H9 (cell line): ENCODE measurements at regions not wholly inside any gene's neighbourhood (a gene's known extent, or its start where the extent isn't known, plus 50 kb on each side); places are given as distances from the start of the nearest gene placed in this dataset.

Experiments used
- DNase-seq: peaks from one replicate; pipeline ENCODE4 v3.0.0-alpha.2; 2017
- H2AFZ ChIP-seq: one replicate; pipeline ENCODE4 v1.6.1; 2013; ENCODE audit warnings: mild to moderate bottlenecking, low read length, control low read depth, moderate library complexity
- H2AK5ac ChIP-seq: 2 replicates; pipeline ENCODE4 v1.6.1; 2013; ENCODE audit warnings: low read length, control low read depth, mixed read lengths; ENCODE audit not compliant: insufficient read length
- H2BK120ac ChIP-seq: one replicate; pipeline ENCODE4 v1.6.1; 2013; ENCODE audit warnings: low read depth, mild to moderate bottlenecking, low read length, control low read depth, inconsistent platforms; ENCODE audit not compliant: poor library complexity, severe bottlenecking
- H2BK12ac ChIP-seq: 2 replicates; pipeline ENCODE4 v1.6.1; 2013; ENCODE audit warnings: low read length, control low read depth, mixed read lengths, low read depth; ENCODE audit not compliant: insufficient read length
- H2BK15ac ChIP-seq: 2 replicates; pipeline ENCODE4 v1.6.1; 2013; ENCODE audit warnings: low read depth, low read length, control low read depth
- H2BK20ac ChIP-seq: one replicate; pipeline ENCODE4 v1.6.1; 2013; ENCODE audit warnings: low read depth, mild to moderate bottlenecking, low read length, control low read depth, inconsistent platforms; ENCODE audit not compliant: poor library complexity, severe bottlenecking
- H2BK5ac ChIP-seq: 2 replicates; pipeline ENCODE4 v1.6.1; 2013; ENCODE audit warnings: low read length, control low read depth, mixed read lengths; ENCODE audit not compliant: insufficient read length
- H3K14ac ChIP-seq: 2 replicates; pipeline ENCODE4 v1.6.1; 2013; ENCODE audit warnings: low read length, control low read depth; ENCODE audit not compliant: insufficient read depth
- H3K18ac ChIP-seq: 2 replicates; pipeline ENCODE4 v1.6.1; 2013; ENCODE audit warnings: low read depth, mild to moderate bottlenecking, mixed read lengths, low read length, control low read depth; ENCODE audit not compliant: insufficient read length
- H3K23ac ChIP-seq: 2 replicates; pipeline ENCODE4 v1.6.1; 2013; ENCODE audit warnings: low read length, control low read depth, mixed read lengths, low read depth; ENCODE audit not compliant: insufficient read length
- H3K23me2 ChIP-seq: 2 replicates; pipeline ENCODE4 v1.6.1; 2013; ENCODE audit warnings: low read depth, mild to moderate bottlenecking, mixed read lengths, low read length, control low read depth; ENCODE audit not compliant: insufficient read length, poor library complexity, severe bottlenecking
- H3K27ac ChIP-seq: 2 replicates; pipeline ENCODE4 v1.5.1; 2013; ENCODE audit warnings: low read length, control low read depth, mixed read lengths, low read depth; ENCODE audit not compliant: insufficient read length
- H3K27me3 ChIP-seq: 2 replicates; pipeline ENCODE4 v1.6.1; 2013; ENCODE audit warnings: low read length, control low read depth, inconsistent platforms; ENCODE audit not compliant: insufficient read depth
- H3K4ac ChIP-seq: 2 replicates; pipeline ENCODE4 v1.6.1; 2013; ENCODE audit warnings: low read depth, mild to moderate bottlenecking, control low read depth, inconsistent platforms, low read length, moderate library complexity
- H3K4me1 ChIP-seq: 2 replicates; pipeline ENCODE4 v1.6.1; 2013; ENCODE audit warnings: low read length, control low read depth, inconsistent platforms; ENCODE audit not compliant: insufficient read depth
- H3K4me2 ChIP-seq: 2 replicates; pipeline ENCODE4 v1.6.1; 2013; ENCODE audit warnings: low read length, control low read depth, mixed read lengths; ENCODE audit not compliant: insufficient read length, insufficient read depth
- H3K56ac ChIP-seq: 2 replicates; pipeline ENCODE4 v1.6.1; 2013; ENCODE audit warnings: low read depth, mild to moderate bottlenecking, mixed read lengths, low read length, control low read depth; ENCODE audit not compliant: insufficient read length
- H3K79me1 ChIP-seq: 2 replicates; pipeline ENCODE4 v1.6.1; 2013; ENCODE audit warnings: low read depth, mild to moderate bottlenecking, moderate library complexity, low read length, control low read depth, inconsistent platforms; ENCODE audit not compliant: insufficient read depth, poor library complexity, severe bottlenecking
- H3K79me2 ChIP-seq: 2 replicates; pipeline ENCODE4 v1.6.1; 2013; ENCODE audit warnings: low read length, control low read depth, inconsistent platforms; ENCODE audit not compliant: insufficient read depth
- H3K9ac ChIP-seq: 2 replicates; pipeline ENCODE4 v1.6.1; 2013; ENCODE audit warnings: low read length, control low read depth, mixed read lengths; ENCODE audit not compliant: insufficient read length; ENCODE audit errors: extremely low read depth
- H3K9me3 ChIP-seq: one replicate; pipeline ENCODE4 v1.6.1; 2013; ENCODE audit warnings: low read depth, low read length, inconsistent platforms; ENCODE audit not compliant: control insufficient read depth
- H3T11ph ChIP-seq: one replicate; pipeline ENCODE4 v1.6.1; 2013; ENCODE audit warnings: mild to moderate bottlenecking, low read length, control low read depth, inconsistent platforms
- H4K20me1 ChIP-seq: one replicate; pipeline ENCODE4 v1.6.1; 2013; ENCODE audit not compliant: control insufficient read depth, insufficient read length, insufficient read depth
- H4K5ac ChIP-seq: 2 replicates; pipeline ENCODE4 v1.6.1; 2013; ENCODE audit warnings: low read depth, mild to moderate bottlenecking, mixed read lengths, low read length, control low read depth; ENCODE audit not compliant: insufficient read length
- H4K8ac ChIP-seq: replicated peaks from 2 replicates; pipeline ENCODE4 v1.6.1; 2013; ENCODE audit warnings: low read length, control low read depth, mixed read lengths, low read depth; ENCODE audit not compliant: insufficient read length
- H4K91ac ChIP-seq: 2 replicates; pipeline ENCODE4 v1.6.1; 2013; ENCODE audit warnings: low read depth, mild to moderate bottlenecking, moderate library complexity, mixed read lengths, low read length, control low read depth; ENCODE audit not compliant: insufficient read length
- H3K27ac Mint-ChIP-seq, 3 experiments: 2 replicates in 2 of 3; 3 replicates in 1 of 3; pipeline ENCODE4 v1.8.0; 2020 to 2021; ENCODE audit warnings: mixed read lengths in 3 of 3, mild to moderate bottlenecking in 1 of 3, moderate library complexity in 1 of 3
- H3K27me3 Mint-ChIP-seq: 2 replicates; pipeline ENCODE4 v1.8.0; 2021; ENCODE audit warnings: low read depth, mild to moderate bottlenecking, moderate library complexity, mixed read lengths
- H3K36me3 Mint-ChIP-seq, 3 experiments: 2 replicates in 2 of 3; 3 replicates in 1 of 3; pipeline ENCODE4 v1.8.0; 2020 to 2021; ENCODE audit warnings: low read depth in 3 of 3, mixed read lengths in 3 of 3; ENCODE audit not compliant: insufficient read depth in 1 of 3
- H3K4me1 Mint-ChIP-seq, 2 experiments: 2 replicates each; pipeline ENCODE4 v1.8.0; 2020; ENCODE audit warnings: mixed read lengths in 2 of 2
- H3K4me3 Mint-ChIP-seq, 2 experiments: 2 replicates in 1 of 2; 3 replicates in 1 of 2; pipeline ENCODE4 v1.8.0; 2020 to 2021; ENCODE audit warnings: mild to moderate bottlenecking in 2 of 2, mixed read lengths in 2 of 2, moderate library complexity in 1 of 2
- H3K9me3 Mint-ChIP-seq, 2 experiments: 2 replicates in 1 of 2; 3 replicates in 1 of 2; pipeline ENCODE4 v1.8.0; 2020; ENCODE audit warnings: mild to moderate bottlenecking in 2 of 2, mixed read lengths in 2 of 2, moderate library complexity in 1 of 2
- CTCF ChIP-seq: fragments of 200-600 bp; sonication (generic); conservative IDR thresholded peaks from 3 replicates; pipeline ENCODE4 v1.8.0; 2021; ENCODE audit warnings: antibody characterized with exemption, mild to moderate bottlenecking
- whole genome bisulfite sequencing: extraction: QIAGEN DNeasy Blood & Tissue Kit; methylation state at CpG from one replicate; pipeline ENCODE4 v1.1.7; 2013; ENCODE audit warnings: missing lambda C conversion rate, low lambda C conversion rate, mixed read lengths; ENCODE audit not compliant: insufficient read length; ENCODE audit errors: extremely low coverage; 5-methylcytosine and 5-hydroxymethylcytosine counted together

GRCh38 chr1:87953121-87953520, 624.4 kb downstream of the LMO4 start:
- Mint-ChIP-seq H3K27me3 (no peaks in the 10 kb centered on the region), H3K9me3 (no peaks in the 10 kb centered on the region), H3K36me3 (no peaks in the 10 kb centered on the region; a peak in 1 of 7 replicates), H3K27ac (no peak overlapping the region), H3K4me1 (peaks cover 13 to 21% of the 10 kb centered on the region in 2 experiments), H3K4me3 (no peak overlapping the region)
- H4K5ac ChIP-seq, result no peak overlapping the region
- H4K20me1 ChIP-seq, result no peaks in the 10 kb centered on the region
- no peak overlapping the region for H4K8ac ChIP-seq
- H2AK5ac ChIP-seq, result no peak overlapping the region
- no peak overlapping the region for H3K4me2 ChIP-seq
- H3K14ac ChIP-seq, result no peak overlapping the region
- TF ChIP-seq CTCF, result no peak
- H3K23me2 ChIP-seq, result no peaks in the 10 kb centered on the region
- no peak overlapping the region for H3K9ac ChIP-seq
- WGBS, result no CpG with 5 or more reads among the region's 3 CpGs
- H2AFZ ChIP-seq, result no peak overlapping the region
- no peaks in the 10 kb centered on the region for H3K79me1 ChIP-seq
- H3K56ac ChIP-seq, result no peak overlapping the region
- no peak overlapping the region for H3T11ph ChIP-seq
- no peaks in the 10 kb centered on the region for H3K27me3 ChIP-seq
- no peaks in the 10 kb centered on the region for H3K79me2 ChIP-seq
- H3K9me3 ChIP-seq, result no peaks in the 10 kb centered on the region
- H2BK15ac ChIP-seq, result no peak overlapping the region
- H2BK20ac ChIP-seq, result no peak overlapping the region
- no peak overlapping the region for H3K23ac ChIP-seq
- H3K4ac ChIP-seq, result no peak overlapping the region
- H2BK5ac ChIP-seq, result no peak overlapping the region
- no peak overlapping the region for H3K27ac ChIP-seq
- no peaks in the 10 kb centered on the region; the same call in 1 of the 2 replicates for H3K4me1 ChIP-seq
- H2BK12ac ChIP-seq, result no peak overlapping the region
- no peak overlapping the region for H4K91ac ChIP-seq
- no peak for DNase-seq
- no peak overlapping the region for H2BK120ac ChIP-seq
- no peak overlapping the region for H3K18ac ChIP-seq
